Ascending aorta (tissue), 2 donors: ENCODE measurements at regions not wholly inside any gene's neighbourhood (a gene's known extent, or its start where the extent isn't known, plus 50 kb on each side); places are given as distances from the start of the nearest gene placed in this dataset.
A peak's percentile ranks its signal among the peaks of the same experiment; 100 is the strongest.
"Not testable (repeated sequence)": the region's sequence is repeated elsewhere in the genome, so short reads cannot be mapped to it uniquely, and the experiment has no call there.

ENCODE experiments used
- DNase-seq, 2 donors: peaks; one replicate each; pipeline ENCODE4 v3.0.0-alpha.2; 2019; ENCODE audit warnings: low spot score in 2 of 2
- H3K27ac ChIP-seq, 2 donors: fragments of 200-600 bp; sonication (generic); one replicate each; pipeline ENCODE4 v1.5.1; 2016 to 2017; ENCODE audit warnings: mild to moderate bottlenecking in 1 of 2
- H3K27me3 ChIP-seq: fragments of 200-600 bp; sonication (generic); one replicate; pipeline ENCODE4 v1.5.1; 2017
- H3K36me3 ChIP-seq, 2 donors: fragments of 200-600 bp; sonication (generic); one replicate each; pipeline ENCODE4 v1.5.1; 2016
- H3K4me1 ChIP-seq, 2 donors: fragments of 200-600 bp; sonication (generic); one replicate each; pipeline ENCODE4 v1.5.1; 2016 to 2017; ENCODE audit warnings: mild to moderate bottlenecking in 1 of 2
- H3K4me3 ChIP-seq, 2 donors: fragments of 200-600 bp; sonication (generic); one replicate each; pipeline ENCODE4 v1.5.1; 2016 to 2017; ENCODE audit warnings: mild to moderate bottlenecking in 1 of 2
- H3K9me3 ChIP-seq, 2 donors: fragments of 200-600 bp; sonication (generic); one replicate each; pipeline ENCODE4 v1.5.1; 2016
- CTCF ChIP-seq, 3 experiments: fragments of 200-600 bp in 2 of 3; fragments of 450-650 bp in 1 of 3; sonication (generic) in 2 of 3; IDR thresholded peaks; one replicate each; pipeline ENCODE4 v1.5.1; 2016 to 2019; ENCODE audit warnings: antibody characterized with exemption in 3 of 3, mild to moderate bottlenecking in 1 of 3, moderate library complexity in 1 of 3
- intact Hi-C: fragments of 100-400 bp; cut with DNase I; formaldehyde crosslinking; loops from one replicate; pipeline ENCODE4 v1.15.1; 2023

- intact Hi-C loops, result no loop called here
- DNase-seq, result no peak
- H3K9me3 ChIP-seq, result peaks cover 0 to 3% of the 10 kb centered on the region in 2 donors
- no peak overlapping the region for H3K4me3 ChIP-seq
- H3K27me3 ChIP-seq, result no peaks in the 10 kb centered on the region
- no peaks in the 10 kb centered on the region for H3K36me3 ChIP-seq
- no peak overlapping the region for H3K27ac ChIP-seq
- TF ChIP-seq CTCF (IDR thresholded peaks at IDR 0.05), result no peak
- H3K4me1 ChIP-seq, result no peaks in the 10 kb centered on the region
Observed at GRCh38 chr1:221256773-221257172, 377.5 kb downstream of the HLX start.

GRCh38 chr1:221257548-221257947 is 378.3 kb downstream of the HLX start:
- H3K27ac ChIP-seq, intact Hi-C loops: not testable (repeated sequence)

GRCh38 chr1:221262677-221263076 is 383.4 kb downstream of the HLX start:
- not testable (repeated sequence) for DNase-seq, H3K27me3 ChIP-seq, H3K4me1 ChIP-seq, H3K36me3 ChIP-seq, H3K4me3 ChIP-seq, H3K27ac ChIP-seq, H3K9me3 ChIP-seq
- intact Hi-C loops, result loop anchor here (1.0 kb wide), 1 partner anchor 173 kb away; no protein-coding TSS in a partner anchor

More at GRCh38 chr1:221257548-221257947, 378.3 kb downstream of the HLX start:
- H3K27me3 ChIP-seq, H3K36me3 ChIP-seq, H3K9me3 ChIP-seq, H3K4me1 ChIP-seq, H3K4me3 ChIP-seq, DNase-seq: not testable (repeated sequence)

GRCh38 chr1:221263831-221264767 is 384.9 kb downstream of the HLX start:
- no peaks in the 10 kb centered on the region for H3K4me1 ChIP-seq
- H3K4me3 ChIP-seq, result no peak overlapping the region
- no peaks in the 10 kb centered on the region for H3K36me3 ChIP-seq
- intact Hi-C loops, result loop anchor here (1.0 kb wide), 1 partner anchor 171 kb away; no protein-coding TSS in a partner anchor
- no peaks in the 10 kb centered on the region for H3K9me3 ChIP-seq
- no peak overlapping the region for H3K27ac ChIP-seq
- H3K27me3 ChIP-seq, result no peaks in the 10 kb centered on the region
- TF ChIP-seq CTCF (IDR thresholded peaks at IDR 0.05), result peak in 2 of 3 experiments; percentile 36 to 55
- DNase-seq, result peak in 1 of 2 donors; percentile 84

- Histone ChIP-seq H3K36me3 (no peaks in the 10 kb centered on the region), H3K9me3 (no peaks in the 10 kb centered on the region), H3K27me3 (no peaks in the 10 kb centered on the region), H3K4me1 (no peaks in the 10 kb centered on the region), H3K27ac (no peak overlapping the region), H3K4me3 (no peak overlapping the region)
- no peak for TF ChIP-seq CTCF (IDR thresholded peaks at IDR 0.05)
- intact Hi-C loops, result no loop called here
- no peak for DNase-seq
Observed at GRCh38 chr1:221264848-221265247, 385.6 kb downstream of the HLX start.

GRCh38 chr1:221268295-221268694 is 389.1 kb downstream of the HLX start:
- Histone ChIP-seq H3K27ac (no peak overlapping the region), H3K4me1 (no peaks in the 10 kb centered on the region), H3K27me3 (no peaks in the 10 kb centered on the region), H3K36me3 (no peaks in the 10 kb centered on the region), H3K9me3 (no peaks in the 10 kb centered on the region), H3K4me3 (no peak overlapping the region)
- intact Hi-C loops, result no loop called here
- no peak for TF ChIP-seq CTCF (IDR thresholded peaks at IDR 0.05)
- DNase-seq, result no peak
